ENCODE measurements at regions not wholly inside any gene's neighbourhood (a gene's known extent, or its start where the extent isn't known, plus 50 kb on each side); places are given as distances from the start of the nearest gene placed in this dataset.

GRCh38 chr18:57957210-57957609 is 86.8 kb upstream of the NEDD4L start:
- TF ChIP-seq CTCF (IDR thresholded peaks at IDR 0.05; ENCODE audit: insufficient read depth, low read length, poor library complexity, severe bottlenecking) (no peak), EZH2phosphoT487 (conservative IDR thresholded peaks at IDR 0.05; ENCODE audit: low read length) (no peak)
- H2AFZ ChIP-seq (ENCODE audit: low read depth, low read length, severe bottlenecking): no peak overlapping the region
- no peaks in the 10 kb centered on the region for H3F3A ChIP-seq (ENCODE audit: insufficient read depth)
- no peak overlapping the region for H3K27ac ChIP-seq (ENCODE audit: low read depth, low read length)
- H3K9me2 ChIP-seq (replicated peaks; ENCODE audit: insufficient read depth, low read length): no peaks in the 10 kb centered on the region
- H3K9ac ChIP-seq (ENCODE audit: low read length): no peak overlapping the region
- no peaks in the 10 kb centered on the region for H3K9me3 ChIP-seq (ENCODE audit: insufficient read depth, low read length)
- H4K20me1 ChIP-seq (ENCODE audit: low read depth, low read length): no peaks in the 10 kb centered on the region
- no peaks in the 10 kb centered on the region for H3K27me3 ChIP-seq (ENCODE audit: low read length)
- H3K79me2 ChIP-seq (ENCODE audit: insufficient read depth, low read length): no peaks in the 10 kb centered on the region
- no peak overlapping the region for H3K4me3 ChIP-seq (ENCODE audit: insufficient read depth, low read length, poor library complexity, severe bottlenecking)
- H3K4me2 ChIP-seq (ENCODE audit: low read depth, low read length, poor library complexity, severe bottlenecking): no peak overlapping the region
- no peaks in the 10 kb centered on the region for H3K36me3 ChIP-seq (ENCODE audit: low read length)

DNA sequence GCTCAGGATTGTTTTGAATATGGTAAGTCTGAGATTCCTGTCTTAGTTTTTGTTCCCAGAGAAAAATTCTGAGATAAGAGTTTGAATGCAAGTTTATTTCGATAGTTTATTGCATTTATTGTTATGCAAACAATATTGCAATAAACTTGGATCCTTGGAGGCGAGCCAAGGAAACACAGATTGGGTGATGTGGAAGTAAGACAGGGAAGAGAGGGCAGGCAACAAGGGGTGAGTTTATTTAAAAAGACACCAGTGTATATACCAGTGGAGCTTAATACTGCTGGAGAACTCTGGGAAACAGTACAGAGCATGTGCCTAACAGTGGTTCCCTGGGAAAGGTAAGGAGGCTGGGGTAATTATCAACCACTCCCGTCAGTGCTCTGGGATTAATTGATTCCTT is 87.5 kb upstream of the NEDD4L start:
- H3K27me3 ChIP-seq (ENCODE audit: low read length): no peaks in the 10 kb centered on the region
- TF ChIP-seq EZH2phosphoT487 (conservative IDR thresholded peaks at IDR 0.05; ENCODE audit: low read length) (no peak), CTCF (IDR thresholded peaks at IDR 0.05; ENCODE audit: insufficient read depth, low read length, poor library complexity, severe bottlenecking) (no peak)

GRCh38 chr18:57954935-57955334 is 89.1 kb upstream of the NEDD4L start:
- no peak overlapping the region for H2AFZ ChIP-seq (ENCODE audit: low read depth, low read length, severe bottlenecking)
- H3K36me3 ChIP-seq (ENCODE audit: low read length): no peaks in the 10 kb centered on the region
- no peaks in the 10 kb centered on the region for H3K79me2 ChIP-seq (ENCODE audit: insufficient read depth, low read length)
- no peak overlapping the region for H3K4me3 ChIP-seq (ENCODE audit: insufficient read depth, low read length, poor library complexity, severe bottlenecking)
- TF ChIP-seq CTCF (IDR thresholded peaks at IDR 0.05; ENCODE audit: insufficient read depth, low read length, poor library complexity, severe bottlenecking) (no peak), EZH2phosphoT487 (conservative IDR thresholded peaks at IDR 0.05; ENCODE audit: low read length) (no peak)
- H3K9me2 ChIP-seq (replicated peaks; ENCODE audit: insufficient read depth, low read length): no peaks in the 10 kb centered on the region
- H3K27ac ChIP-seq (ENCODE audit: low read depth, low read length): no peak overlapping the region
- H3K4me2 ChIP-seq (ENCODE audit: low read depth, low read length, poor library complexity, severe bottlenecking): no peak overlapping the region
- H3F3A ChIP-seq (ENCODE audit: insufficient read depth): no peaks in the 10 kb centered on the region
- H3K27me3 ChIP-seq (ENCODE audit: low read length): no peaks in the 10 kb centered on the region
- no peaks in the 10 kb centered on the region for H3K9me3 ChIP-seq (ENCODE audit: insufficient read depth, low read length)
- no peaks in the 10 kb centered on the region for H4K20me1 ChIP-seq (ENCODE audit: low read depth, low read length)
- H3K9ac ChIP-seq (ENCODE audit: low read length): no peak overlapping the region

More for the DNA sequence above, 87.5 kb upstream of the NEDD4L start:
- Histone ChIP-seq H3K9ac (ENCODE audit: low read length) (no peak overlapping the region), H3K36me3 (ENCODE audit: low read length) (no peaks in the 10 kb centered on the region), H3K9me2 (replicated peaks; ENCODE audit: insufficient read depth, low read length) (no peaks in the 10 kb centered on the region), H3K27ac (ENCODE audit: low read depth, low read length) (no peak overlapping the region), H4K20me1 (ENCODE audit: low read depth, low read length) (no peaks in the 10 kb centered on the region), H3K9me3 (ENCODE audit: insufficient read depth, low read length) (no peaks in the 10 kb centered on the region), H3K4me3 (ENCODE audit: insufficient read depth, low read length, poor library complexity, severe bottlenecking) (no peak overlapping the region), H3F3A (ENCODE audit: insufficient read depth) (no peaks in the 10 kb centered on the region), H3K79me2 (ENCODE audit: insufficient read depth, low read length) (no peaks in the 10 kb centered on the region), H2AFZ (ENCODE audit: low read depth, low read length, severe bottlenecking) (no peak overlapping the region), H3K4me2 (ENCODE audit: low read depth, low read length, poor library complexity, severe bottlenecking) (no peak overlapping the region)
